ENCODE measurements at regions not wholly inside any gene's neighbourhood (a gene's known extent, or its start where the extent isn't known, plus 50 kb on each side); places are given as distances from the start of the nearest gene placed in this dataset.

DNA sequence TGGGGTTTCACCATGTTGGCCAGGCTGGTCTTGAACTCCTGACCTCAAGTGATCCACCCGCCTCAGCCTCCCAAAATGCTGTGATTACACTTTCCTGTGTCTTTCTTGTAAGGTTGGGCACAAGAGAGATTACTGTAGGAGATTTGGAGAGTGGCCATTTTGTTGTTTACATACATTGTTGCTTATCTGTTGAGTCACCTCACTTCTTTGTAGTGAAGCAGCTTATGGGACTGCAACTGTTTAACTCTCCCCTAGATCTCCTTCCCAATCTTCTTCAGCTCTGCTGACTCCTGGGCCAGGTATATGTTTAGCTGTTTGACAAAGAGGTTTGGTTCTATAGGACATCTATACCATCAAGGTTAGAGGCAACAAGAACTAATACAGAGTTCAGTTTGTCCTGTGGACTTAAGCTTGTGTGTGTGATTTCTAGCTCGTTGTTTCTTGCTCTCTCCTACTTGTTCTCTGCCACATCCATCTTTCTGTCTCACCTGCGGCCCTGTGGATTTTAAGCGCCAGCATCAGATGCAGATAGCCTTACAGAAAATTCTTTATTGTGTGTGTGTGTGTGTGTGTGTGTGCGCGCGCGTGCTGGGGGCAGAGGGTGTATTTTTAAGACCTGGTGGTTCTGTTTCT is 95.4 kb downstream of the HAUS1 start:
- TF ChIP-seq, protein P1, sequence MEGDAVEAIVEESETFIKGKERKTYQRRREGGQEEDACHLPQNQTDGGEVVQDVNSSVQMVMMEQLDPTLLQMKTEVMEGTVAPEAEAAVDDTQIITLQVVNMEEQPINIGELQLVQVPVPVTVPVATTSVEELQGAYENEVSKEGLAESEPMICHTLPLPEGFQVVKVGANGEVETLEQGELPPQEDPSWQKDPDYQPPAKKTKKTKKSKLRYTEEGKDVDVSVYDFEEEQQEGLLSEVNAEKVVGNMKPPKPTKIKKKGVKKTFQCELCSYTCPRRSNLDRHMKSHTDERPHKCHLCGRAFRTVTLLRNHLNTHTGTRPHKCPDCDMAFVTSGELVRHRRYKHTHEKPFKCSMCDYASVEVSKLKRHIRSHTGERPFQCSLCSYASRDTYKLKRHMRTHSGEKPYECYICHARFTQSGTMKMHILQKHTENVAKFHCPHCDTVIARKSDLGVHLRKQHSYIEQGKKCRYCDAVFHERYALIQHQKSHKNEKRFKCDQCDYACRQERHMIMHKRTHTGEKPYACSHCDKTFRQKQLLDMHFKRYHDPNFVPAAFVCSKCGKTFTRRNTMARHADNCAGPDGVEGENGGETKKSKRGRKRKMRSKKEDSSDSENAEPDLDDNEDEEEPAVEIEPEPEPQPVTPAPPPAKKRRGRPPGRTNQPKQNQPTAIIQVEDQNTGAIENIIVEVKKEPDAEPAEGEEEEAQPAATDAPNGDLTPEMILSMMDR (IDR thresholded peaks at IDR 0.05): no peak
- TF ChIP-seq, protein P2, sequence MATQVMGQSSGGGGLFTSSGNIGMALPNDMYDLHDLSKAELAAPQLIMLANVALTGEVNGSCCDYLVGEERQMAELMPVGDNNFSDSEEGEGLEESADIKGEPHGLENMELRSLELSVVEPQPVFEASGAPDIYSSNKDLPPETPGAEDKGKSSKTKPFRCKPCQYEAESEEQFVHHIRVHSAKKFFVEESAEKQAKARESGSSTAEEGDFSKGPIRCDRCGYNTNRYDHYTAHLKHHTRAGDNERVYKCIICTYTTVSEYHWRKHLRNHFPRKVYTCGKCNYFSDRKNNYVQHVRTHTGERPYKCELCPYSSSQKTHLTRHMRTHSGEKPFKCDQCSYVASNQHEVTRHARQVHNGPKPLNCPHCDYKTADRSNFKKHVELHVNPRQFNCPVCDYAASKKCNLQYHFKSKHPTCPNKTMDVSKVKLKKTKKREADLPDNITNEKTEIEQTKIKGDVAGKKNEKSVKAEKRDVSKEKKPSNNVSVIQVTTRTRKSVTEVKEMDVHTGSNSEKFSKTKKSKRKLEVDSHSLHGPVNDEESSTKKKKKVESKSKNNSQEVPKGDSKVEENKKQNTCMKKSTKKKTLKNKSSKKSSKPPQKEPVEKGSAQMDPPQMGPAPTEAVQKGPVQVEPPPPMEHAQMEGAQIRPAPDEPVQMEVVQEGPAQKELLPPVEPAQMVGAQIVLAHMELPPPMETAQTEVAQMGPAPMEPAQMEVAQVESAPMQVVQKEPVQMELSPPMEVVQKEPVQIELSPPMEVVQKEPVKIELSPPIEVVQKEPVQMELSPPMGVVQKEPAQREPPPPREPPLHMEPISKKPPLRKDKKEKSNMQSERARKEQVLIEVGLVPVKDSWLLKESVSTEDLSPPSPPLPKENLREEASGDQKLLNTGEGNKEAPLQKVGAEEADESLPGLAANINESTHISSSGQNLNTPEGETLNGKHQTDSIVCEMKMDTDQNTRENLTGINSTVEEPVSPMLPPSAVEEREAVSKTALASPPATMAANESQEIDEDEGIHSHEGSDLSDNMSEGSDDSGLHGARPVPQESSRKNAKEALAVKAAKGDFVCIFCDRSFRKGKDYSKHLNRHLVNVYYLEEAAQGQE (IDR thresholded peaks at IDR 0.05; ENCODE audit: insufficient read depth in 1 of 2, low read depth in 2 of 2, low read length in 1 of 2): no peak

All from Panc1 (cell line).